ENCODE measurements at regions not wholly inside any gene's neighbourhood (a gene's known extent, or its start where the extent isn't known, plus 50 kb on each side); places are given as distances from the start of the nearest gene placed in this dataset.

DNA sequence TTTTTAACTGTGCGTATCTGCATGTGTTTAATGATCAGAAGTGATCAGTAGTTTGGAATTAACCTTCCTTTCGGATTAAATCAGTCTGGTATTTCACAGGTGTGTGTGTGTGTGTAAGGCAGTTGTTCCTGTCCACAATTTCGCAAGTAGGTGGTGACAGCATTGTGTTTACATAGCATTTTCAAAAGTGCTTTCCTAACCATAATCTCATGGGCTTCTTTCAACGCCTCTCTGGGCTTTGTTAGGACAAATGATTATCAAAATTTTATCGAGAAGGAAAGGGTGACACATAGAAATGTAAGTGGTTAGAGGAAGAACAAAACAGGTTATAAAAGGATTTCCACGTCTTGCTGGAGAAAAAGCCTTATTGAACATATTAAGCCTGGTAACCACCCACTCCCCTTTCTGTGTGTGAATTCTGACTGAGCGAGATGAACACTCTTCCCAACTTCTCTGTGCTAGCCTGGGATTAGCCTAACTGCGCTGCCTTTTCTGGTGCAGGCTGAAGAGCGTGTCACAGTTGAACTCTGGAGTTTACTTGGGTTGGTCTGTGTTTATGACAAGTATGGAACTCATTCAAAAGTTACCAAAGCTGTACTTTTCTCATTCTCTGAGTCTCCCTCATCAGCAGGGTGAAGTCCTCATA, 292.3 kb upstream of the PITRM1 start:
- no peaks in the 10 kb centered on the region for H3K27me3 Mint-ChIP-seq (ENCODE audit: unreplicated experiment)
- H3K36me3 Mint-ChIP-seq (ENCODE audit: unreplicated experiment), result no peaks in the 10 kb centered on the region
- H3K4me3 Mint-ChIP-seq (ENCODE audit: unreplicated experiment), result no peak overlapping the region
- no peak for DNase-seq (ENCODE audit: extremely low spot score, unreplicated experiment)
- TF ChIP-seq, protein P1, sequence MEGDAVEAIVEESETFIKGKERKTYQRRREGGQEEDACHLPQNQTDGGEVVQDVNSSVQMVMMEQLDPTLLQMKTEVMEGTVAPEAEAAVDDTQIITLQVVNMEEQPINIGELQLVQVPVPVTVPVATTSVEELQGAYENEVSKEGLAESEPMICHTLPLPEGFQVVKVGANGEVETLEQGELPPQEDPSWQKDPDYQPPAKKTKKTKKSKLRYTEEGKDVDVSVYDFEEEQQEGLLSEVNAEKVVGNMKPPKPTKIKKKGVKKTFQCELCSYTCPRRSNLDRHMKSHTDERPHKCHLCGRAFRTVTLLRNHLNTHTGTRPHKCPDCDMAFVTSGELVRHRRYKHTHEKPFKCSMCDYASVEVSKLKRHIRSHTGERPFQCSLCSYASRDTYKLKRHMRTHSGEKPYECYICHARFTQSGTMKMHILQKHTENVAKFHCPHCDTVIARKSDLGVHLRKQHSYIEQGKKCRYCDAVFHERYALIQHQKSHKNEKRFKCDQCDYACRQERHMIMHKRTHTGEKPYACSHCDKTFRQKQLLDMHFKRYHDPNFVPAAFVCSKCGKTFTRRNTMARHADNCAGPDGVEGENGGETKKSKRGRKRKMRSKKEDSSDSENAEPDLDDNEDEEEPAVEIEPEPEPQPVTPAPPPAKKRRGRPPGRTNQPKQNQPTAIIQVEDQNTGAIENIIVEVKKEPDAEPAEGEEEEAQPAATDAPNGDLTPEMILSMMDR (IDR thresholded peaks at IDR 0.05), result no peak
- H3K4me1 Mint-ChIP-seq (ENCODE audit: unreplicated experiment), result peaks cover 39% of the 10 kb centered on the region
- H3K27ac Mint-ChIP-seq (ENCODE audit: unreplicated experiment), result no peak overlapping the region
- H3K9me3 Mint-ChIP-seq (ENCODE audit: unreplicated experiment), result no peaks in the 10 kb centered on the region

DNA sequence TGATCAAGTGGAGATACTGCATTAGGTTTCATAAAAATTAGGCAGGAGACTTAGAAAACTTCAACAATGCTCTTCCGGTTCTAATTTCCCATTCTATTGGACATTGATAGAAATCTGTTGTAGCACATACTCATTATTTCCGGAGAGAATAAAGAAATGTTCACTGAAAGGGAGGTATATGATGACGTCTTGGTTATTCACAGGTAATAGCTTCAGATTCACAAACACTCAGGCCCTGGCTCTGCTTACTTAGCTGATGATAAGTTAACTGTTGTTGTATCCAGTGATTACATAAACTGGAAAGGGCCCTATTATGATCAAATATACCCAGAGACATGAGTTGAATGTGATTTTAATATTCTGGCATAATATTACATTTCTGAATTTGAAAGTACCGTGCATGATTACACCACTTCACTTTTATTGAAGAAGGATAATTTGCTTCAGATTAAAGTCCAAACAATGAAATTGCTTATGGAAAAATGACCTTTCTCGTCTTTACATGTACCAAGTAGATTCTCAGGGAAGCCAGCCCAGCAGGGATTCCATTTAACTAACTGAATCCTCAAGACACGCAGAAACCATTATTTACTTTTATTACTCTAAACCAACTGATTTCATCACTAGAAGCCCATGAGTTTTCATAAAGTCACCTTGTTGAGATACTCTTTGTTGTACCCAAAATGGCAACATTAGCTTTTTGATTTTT, 288.0 kb upstream of the PITRM1 start:
- Mint-ChIP-seq H3K27ac (ENCODE audit: unreplicated experiment) (no peak overlapping the region), H3K9me3 (ENCODE audit: unreplicated experiment) (no peaks in the 10 kb centered on the region), H3K27me3 (ENCODE audit: unreplicated experiment) (no peaks in the 10 kb centered on the region), H3K4me3 (ENCODE audit: unreplicated experiment) (no peak overlapping the region), H3K36me3 (ENCODE audit: unreplicated experiment) (no peaks in the 10 kb centered on the region), H3K4me1 (ENCODE audit: unreplicated experiment) (peaks cover 24% of the 10 kb centered on the region)
- no peak for DNase-seq (ENCODE audit: extremely low spot score, unreplicated experiment)
- TF ChIP-seq, protein P1 (IDR thresholded peaks at IDR 0.05), result no peak

DNA sequence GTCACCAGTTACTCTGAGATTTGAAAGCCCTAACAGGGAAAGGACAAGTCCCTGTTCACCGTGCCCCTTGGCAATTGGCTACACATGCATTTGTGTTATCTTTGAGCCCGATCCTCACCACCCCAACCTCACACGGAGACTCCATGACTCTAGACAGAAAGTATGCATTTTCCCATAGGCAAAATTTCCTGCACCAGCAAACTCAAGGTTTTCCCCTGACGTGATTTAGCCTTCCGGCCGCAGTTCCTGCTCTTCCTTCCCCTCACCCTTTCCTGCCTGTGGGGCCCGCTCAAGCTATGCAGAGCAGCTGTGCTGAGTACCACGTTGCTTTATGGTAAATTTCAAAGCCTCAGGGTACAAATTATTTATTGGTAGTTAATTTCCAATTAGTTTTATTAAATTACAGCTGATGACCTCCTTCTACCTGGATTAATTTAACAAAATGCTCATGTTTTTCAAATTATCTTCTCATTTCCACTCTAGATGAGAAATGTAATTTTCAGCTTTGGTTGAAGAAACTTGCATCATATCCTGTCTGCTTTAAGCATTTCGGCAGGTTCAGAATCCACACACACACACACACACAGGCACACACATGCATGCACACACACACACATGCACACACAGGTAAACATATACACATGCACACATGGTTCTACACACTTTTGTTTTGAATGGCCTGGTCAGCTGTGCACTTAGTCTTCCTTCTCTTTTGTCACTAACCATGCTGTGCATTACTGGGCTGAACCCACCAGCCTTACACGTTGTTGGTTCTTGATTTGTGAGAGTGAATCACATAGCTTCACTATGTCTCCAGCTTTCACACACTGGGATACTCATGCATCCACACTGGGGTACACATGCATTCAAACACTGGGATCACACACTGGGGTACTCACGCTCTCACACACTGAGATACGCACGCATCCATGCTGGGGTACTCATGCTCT, 283.1 kb upstream of the PITRM1 start:
- Mint-ChIP-seq H3K4me3 (ENCODE audit: unreplicated experiment) (peak overlapping the region; percentile 51), H3K27me3 (ENCODE audit: unreplicated experiment) (no peaks in the 10 kb centered on the region), H3K36me3 (ENCODE audit: unreplicated experiment) (no peaks in the 10 kb centered on the region), H3K4me1 (ENCODE audit: unreplicated experiment) (peaks cover 64% of the 10 kb centered on the region), H3K9me3 (ENCODE audit: unreplicated experiment) (no peaks in the 10 kb centered on the region), H3K27ac (ENCODE audit: unreplicated experiment) (peak overlapping the region; percentile 89)
- TF ChIP-seq, protein P1 (IDR thresholded peaks at IDR 0.05), result peak; percentile 33
- DNase-seq (ENCODE audit: extremely low spot score, unreplicated experiment), result no peak

DNA sequence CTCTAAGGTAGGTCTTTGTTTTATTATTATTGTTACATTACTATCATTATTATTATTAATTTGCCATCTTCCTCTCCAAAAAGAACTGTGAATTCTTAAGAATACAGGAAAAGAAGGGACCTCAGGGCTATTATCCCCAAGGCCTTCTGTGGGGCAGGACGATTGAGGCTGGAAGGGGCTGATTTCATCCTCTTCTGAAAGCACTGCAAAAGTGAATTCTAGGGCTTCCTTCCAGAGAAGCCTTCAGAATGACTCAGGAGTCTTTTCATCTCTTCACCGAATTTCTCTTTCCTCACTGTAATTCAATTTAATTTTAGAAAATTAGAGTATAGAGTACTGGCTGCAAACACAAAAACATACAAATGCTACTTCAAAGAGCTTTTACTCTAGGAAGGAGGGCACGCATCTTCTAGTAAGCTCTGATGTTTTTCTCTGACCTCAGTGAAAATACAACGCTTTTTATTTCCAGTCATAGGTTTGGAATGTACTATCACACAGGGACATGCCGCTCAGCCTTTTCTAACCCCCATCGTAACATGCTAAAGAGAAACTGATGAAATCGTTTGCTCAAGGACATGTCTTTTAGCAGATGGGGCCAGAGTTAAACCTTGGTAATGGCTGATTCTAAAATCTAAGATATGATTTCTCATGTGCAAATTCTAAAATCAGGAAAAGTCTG, 280.2 kb upstream of the PITRM1 start:
- Mint-ChIP-seq H3K4me3 (ENCODE audit: unreplicated experiment) (peak overlapping the region; percentile 63), H3K9me3 (ENCODE audit: unreplicated experiment) (no peaks in the 10 kb centered on the region), H3K27me3 (ENCODE audit: unreplicated experiment) (no peaks in the 10 kb centered on the region), H3K27ac (ENCODE audit: unreplicated experiment) (peak overlapping the region; percentile 97), H3K36me3 (ENCODE audit: unreplicated experiment) (no peaks in the 10 kb centered on the region), H3K4me1 (ENCODE audit: unreplicated experiment) (peaks cover 56% of the 10 kb centered on the region)
- DNase-seq (ENCODE audit: extremely low spot score, unreplicated experiment), result no peak
- TF ChIP-seq, protein P1 (IDR thresholded peaks at IDR 0.05), result no peak

All from osteocyte (in vitro differentiated cells).